HG03045 (cell line): ENCODE measurements at regions not wholly inside any gene's neighbourhood (a gene's known extent, or its start where the extent isn't known, plus 50 kb on each side); places are given as distances from the start of the nearest gene placed in this dataset.

Experiments
- ATAC-seq: cut with Tn5 transposase; IDR thresholded peaks from one replicate; pipeline ENCODE4 v1.9.1; 2021; ENCODE audit warnings: mild to moderate bottlenecking, moderate library complexity; ENCODE audit not compliant: unreplicated experiment

DNA sequence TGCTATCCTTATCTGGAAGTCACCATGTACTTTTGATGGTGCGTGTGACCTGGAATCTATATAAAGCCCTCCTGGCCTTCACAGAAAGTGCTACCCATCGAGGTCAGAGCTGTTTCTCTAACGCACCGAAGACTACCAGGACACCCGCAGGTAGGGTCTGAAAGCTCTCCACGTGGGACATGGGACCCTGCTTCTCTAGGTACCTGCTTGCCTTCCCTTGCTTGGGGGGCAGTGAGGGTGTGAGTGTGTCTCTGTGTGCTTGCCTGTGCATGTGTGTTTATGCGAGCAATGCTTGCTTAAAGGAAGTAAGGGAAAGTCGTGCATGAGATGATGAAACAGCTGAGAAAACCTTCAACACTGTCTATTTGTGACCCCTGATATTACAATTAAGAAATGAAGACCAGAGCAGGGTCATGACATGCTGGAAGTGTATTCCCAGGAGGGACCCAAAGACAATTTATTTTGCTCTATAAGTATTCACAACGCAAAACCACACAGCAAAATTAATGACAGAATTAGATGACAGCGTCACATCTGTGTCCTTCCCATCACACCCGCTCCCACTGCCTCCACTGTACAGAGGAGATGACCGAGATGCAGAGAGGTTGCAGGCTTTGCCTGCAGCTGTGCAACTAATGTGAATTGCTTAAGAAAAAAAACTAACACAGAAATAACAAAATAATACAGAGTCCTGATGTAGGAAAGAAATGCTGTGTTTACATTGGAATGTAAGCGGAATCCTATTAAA lies 76.4 kb upstream of the HELT start:
- ATAC-seq = no peak

DNA sequence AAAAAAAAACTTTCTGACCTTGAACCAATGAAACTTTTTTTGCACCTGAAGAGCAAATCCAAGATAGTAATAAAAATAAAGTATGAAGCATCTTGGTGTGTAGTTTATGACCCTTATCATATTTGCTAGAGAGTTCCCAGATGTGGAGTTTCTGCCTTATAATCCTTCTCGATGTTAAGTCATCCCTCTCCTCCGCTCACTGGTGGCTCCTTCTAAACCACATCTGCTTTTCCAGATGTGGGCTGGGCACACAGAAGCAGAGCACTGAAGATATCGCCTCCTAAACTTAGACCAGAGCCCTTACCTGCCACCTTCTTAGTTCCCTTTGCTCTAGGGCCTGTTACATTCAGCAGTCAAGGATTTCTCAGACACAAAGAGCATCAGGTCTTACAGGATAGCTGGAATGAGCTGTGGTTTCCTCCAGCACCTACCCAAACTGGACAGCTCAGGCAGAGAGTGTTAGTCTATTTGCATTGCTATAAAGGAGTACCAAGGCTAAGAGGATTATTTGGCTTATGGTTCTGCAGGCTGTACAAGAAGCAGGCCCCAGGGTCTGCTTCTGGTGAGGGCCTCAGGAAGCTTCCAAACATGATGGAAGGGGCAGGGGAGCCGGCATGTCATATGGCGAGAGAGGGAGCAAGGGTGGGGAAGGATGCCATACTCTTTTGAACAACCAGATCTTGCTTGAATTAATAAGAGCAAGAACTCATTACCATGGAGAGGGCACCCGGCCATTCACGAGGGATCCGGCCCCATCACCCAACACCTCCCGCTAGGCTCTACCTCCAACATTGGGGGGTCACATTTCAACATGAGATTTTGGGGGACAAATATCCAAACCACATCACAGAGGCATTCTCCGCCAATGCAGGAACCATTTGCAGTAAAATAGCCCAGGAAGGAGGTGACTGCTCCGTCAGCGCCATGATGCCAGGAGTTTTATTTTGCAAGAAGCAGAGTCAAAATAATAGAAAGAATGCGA lies 75.6 kb upstream of the HELT start:
- no peak for ATAC-seq

DNA sequence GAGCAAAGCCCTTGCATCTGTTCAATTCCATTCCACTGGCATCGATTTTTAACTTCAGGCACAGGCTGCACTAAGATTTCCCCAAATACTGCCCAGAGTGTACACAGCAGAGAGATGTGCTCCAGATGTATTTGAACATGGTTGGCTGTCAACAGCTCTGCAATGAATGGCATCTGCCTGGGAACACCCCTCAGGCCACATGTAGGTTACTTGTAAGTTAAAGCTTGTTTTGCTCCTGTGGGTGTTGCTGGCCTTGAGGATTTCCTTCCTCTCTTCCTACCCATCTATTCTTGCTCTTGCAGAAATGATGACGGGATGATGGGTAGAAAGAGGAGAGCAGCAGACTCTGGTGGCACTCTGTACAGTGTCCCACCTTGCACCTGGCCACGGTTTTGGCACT lies 69.3 kb upstream of the HELT start:
- no peak for ATAC-seq

DNA sequence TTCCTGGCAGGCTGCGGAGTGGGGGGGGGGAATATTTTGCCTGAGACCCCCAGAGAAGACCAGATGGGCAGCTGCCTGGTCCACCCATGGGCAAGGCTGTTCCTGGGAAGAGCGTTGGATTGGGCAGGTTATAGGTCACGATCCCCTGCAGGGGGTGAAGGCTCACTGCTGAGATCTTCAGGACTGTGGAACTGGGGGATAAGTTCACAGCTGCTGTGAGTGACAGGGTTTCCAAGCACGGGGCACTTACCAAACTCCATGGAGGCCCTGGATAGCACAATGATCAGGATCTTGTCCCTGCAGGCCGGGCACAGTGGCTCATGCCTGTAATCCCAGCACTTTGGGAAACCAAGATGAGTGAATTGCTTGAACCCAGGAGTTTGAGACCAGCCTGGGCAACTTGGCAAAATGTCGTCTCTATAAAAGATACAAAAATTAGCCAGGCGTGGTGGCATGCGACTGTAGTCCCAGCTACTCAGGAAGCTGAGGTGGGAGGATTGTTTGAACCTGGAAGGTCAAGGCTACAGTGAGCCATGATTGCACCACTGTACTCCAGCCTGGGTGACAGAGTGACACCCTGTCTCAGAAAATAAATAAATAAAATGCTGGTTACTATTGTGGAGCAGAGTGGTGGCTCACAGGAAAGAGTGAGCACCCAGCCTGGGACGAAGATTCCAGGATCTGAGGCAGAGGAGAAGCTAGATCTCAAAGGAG lies 68.0 kb upstream of the HELT start:
- ATAC-seq = no peak

- ATAC-seq = no peak
Observed at GRCh38 chr4:184950926-184951325, 67.4 kb upstream of the HELT start.

- ATAC-seq = no peak
Observed at GRCh38 chr4:184951668-184952160, 66.6 kb upstream of the HELT start.

DNA sequence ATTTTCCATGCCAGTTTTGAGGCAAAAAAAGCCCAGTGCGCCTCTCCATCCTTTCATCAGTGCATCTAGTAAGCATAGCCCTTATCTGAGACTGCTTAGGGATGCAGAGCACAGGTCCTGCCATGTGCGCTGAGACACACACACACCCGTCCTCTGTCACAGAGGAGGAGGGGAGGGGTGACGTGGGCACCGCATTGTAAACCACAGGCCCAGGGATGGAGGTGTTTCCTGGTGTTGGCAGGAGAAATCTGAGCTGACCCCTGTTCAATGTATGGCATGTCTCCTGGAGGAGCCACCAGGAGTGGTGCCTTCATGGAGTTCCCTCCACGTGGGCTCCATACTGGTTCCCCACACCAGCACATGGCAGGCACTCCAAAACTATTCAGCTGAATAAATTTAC lies 65.8 kb upstream of the HELT start:
- no peak for ATAC-seq

DNA sequence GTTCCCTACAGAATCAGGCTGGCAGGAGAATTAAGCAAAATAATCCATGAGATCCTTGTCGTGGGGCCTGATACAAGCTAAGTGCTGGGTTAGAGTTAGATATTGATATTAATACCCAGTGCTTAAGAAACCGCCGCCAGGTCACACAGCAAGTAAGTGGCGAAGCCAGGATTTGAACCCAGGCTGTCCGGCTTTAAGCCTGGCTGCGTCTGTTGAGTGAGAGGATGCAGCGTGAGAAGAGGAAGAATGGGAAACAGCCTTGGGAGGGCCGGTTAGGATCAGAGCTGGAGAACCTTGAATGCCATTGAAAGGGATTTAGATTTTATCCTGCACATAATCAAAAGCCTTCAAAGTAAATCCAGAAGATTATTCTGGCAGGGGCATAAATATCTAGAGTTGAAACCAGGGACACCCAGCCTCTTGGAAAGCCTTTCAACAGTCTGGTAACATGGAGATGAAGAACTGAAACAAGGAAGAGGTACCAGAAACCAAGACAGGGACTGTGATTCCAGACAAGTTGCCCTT lies 64.8 kb upstream of the HELT start:
- ATAC-seq = no peak

DNA sequence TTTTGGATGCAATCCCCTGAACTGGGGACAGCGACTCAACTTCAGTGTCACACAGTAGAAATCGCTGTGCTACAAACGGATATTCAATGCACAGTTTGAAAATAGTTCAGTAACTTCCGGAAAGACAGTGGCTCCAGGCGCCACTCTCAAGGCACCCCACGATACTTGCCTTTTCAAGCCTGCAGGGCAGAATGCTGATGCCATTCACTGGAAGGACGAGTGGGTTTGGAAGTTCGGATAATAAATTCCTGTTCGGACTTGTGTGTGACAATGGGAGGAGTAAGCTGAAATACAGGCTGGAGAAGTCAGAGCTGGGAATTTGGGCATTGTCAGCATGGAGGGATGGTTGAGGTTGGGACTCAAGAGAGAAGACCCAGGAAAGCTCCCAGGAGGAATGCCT lies 64.3 kb upstream of the HELT start:
- ATAC-seq = no peak

DNA sequence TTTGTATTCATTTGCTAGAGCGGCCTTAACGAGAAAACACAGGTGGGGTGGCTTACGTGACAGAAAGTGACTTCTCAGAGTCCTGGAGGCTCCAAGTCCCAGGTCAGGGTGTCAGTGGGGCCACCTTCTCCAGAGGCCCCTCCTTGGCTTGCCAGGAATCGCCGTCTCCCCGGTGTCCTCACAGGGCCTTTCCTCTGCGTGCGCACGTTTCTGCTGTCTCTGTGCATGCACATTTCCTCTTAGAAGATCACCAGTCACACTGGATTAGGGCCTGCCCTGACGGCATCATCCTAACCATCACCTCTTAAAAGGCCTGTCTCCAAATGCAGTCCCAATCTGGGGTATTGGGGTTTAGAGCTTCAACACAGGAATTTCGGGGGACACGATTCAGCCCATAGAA lies 63.8 kb upstream of the HELT start:
- ATAC-seq = no peak

DNA sequence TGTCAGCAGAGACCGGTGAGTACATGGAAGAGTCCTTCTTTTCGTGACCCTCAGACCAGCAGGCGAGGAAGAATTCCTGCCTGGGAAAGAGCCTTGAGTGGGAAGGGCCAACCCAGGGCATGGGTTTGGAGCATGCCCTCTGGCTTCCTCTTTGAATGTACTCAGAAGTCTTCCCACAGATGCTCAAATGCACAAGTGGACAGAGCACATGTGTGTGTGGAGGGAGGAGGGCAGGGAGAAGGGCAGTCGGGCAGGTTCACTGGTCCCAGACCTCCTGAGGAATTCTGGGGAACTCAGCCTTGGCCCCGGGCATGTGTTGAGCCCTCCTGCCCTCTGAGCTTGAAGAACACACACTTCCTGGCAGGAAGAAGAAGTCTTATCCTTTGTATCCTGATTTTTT lies 63.2 kb upstream of the HELT start:
- ATAC-seq = no peak

- no peak for ATAC-seq
Observed at GRCh38 chr4:184955636-184956035, 62.7 kb upstream of the HELT start.

DNA sequence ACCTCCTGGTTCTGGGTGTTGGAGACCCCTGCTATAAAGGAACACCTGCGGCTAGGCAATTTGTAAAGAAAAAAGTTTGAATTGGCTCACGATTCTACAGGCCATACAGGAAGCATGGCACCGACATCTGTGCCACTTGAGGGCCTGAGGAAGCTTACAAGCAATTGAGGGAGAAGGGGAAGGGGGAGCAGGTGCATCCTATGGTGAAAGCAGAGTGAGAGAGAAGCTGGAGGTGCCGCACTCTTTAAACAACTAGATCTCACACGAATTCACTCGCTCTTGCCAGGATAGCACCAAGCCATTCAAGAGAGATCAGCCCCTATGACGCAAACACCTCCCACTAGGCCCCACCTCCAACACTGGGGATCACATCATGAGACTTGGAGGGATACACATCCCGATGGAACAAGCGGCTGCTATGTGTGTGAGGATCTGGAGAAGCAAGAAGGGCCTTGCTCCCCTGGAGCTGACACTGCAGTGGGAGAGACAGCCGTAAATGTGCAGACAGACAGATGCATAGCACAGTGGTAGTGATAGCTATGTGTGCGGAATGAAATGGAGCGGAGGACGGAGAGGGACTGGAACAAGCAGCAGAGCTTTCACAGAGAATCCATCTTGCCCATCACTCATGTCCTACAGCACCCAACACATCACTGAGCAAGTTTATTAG lies 60.7 kb upstream of the HELT start:
- ATAC-seq = no peak

- ATAC-seq = no peak
Observed at GRCh38 chr4:184958127-184958922, 60.0 kb upstream of the HELT start.

DNA sequence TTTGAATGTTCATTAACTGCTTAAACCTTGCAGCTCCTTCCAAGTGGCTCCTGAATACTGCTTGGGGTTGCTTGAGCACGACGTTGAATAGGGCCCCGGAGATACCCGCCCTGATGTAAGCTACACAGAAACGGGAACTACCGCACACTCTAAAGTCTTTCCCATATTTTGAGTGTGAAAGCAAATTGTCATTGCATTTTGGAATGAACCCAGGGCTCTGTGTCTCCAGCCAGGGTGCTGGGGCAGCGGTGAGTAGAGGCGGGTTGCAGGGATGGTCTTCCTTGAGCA lies 59.4 kb upstream of the HELT start:
- no peak for ATAC-seq

GRCh38 chr4:184959309-184959708 lies 59.0 kb upstream of the HELT start:
- ATAC-seq = no peak

GRCh38 chr4:184959786-184960185 lies 58.5 kb upstream of the HELT start:
- no peak for ATAC-seq

DNA sequence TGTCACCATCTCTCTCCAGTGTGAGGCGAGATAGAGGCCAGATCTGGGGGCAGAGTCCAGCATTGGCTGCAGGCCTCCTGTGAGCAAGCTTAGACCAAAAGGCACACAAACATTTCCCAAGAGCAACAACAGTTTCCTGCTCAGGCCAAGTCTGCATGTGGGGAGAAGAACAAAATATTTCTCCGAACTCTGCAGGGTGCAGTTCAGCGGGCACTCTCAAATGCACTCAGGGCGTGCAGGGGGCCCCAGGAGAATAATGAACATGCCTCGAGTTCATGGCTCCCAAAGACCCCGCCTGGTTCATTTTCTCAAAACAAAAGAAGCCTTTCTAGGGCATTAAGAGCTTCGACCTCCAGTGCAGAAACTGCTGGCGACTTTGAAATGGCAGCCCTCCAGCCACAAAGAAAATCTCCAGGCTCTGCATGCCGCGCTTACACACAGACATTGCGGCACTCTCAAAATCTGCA lies 57.8 kb upstream of the HELT start:
- no peak for ATAC-seq

GRCh38 chr4:184961660-184962059 lies 56.6 kb upstream of the HELT start:
- no peak for ATAC-seq

- no peak for ATAC-seq
Observed at GRCh38 chr4:184962125-184962638, 56.1 kb upstream of the HELT start.
